ENCODE measurements at regions not wholly inside any gene's neighbourhood (a gene's known extent, or its start where the extent isn't known, plus 50 kb on each side); places are given as distances from the start of the nearest gene placed in this dataset.
"Not testable (repeated sequence)": the region's sequence is repeated elsewhere in the genome, so short reads cannot be mapped to it uniquely, and the experiment has no call there.

DNA sequence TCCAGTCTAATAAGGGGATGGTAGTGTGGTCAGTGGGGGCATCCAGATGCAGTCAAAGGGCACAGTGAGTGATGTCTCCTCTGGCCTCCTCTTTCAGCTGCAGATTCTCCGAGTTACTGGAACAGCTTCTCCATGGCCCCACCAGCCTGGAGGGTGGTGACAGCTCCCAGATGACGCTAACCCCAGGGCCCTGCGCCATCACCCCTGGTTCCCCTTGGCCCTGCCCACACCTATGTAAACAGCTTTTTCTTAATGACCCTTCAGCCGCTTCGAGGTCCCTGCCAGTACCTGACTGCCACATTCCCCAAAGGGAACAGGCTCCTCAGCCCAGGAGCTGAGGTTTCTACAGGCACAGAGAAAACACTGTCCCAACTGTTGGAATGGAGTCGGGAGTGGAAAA is 235.0 kb downstream of the POTED start:
- TF ChIP-seq CTCF (IDR thresholded peaks at IDR 0.05); RAD21 (conservative IDR thresholded peaks at IDR 0.05 in 1 of 2, IDR thresholded peaks at IDR 0.05 in 1 of 2); POLR2A (IDR thresholded peaks at IDR 0.05; ENCODE audit: low read length); FOSL2 (IDR thresholded peaks at IDR 0.05); FOSL2 (CRISPR knock-in tag; IDR thresholded peaks at IDR 0.05); NR3C1 (IDR thresholded peaks at IDR 0.05): not testable (repeated sequence)
